Smooth muscle cell (in vitro differentiated cells): ENCODE measurements at regions not wholly inside any gene's neighbourhood (a gene's known extent, or its start where the extent isn't known, plus 50 kb on each side); places are given as distances from the start of the nearest gene placed in this dataset.

ENCODE experiments used
- DNase-seq: peaks from one replicate; lab custom pipeline; 2025; ENCODE audit not compliant: unreplicated experiment; lab: John Stamatoyannopoulos, UW
- H2AFZ ChIP-seq: fragments of 200-600 bp; sonication (generic); 2 replicates; pipeline ENCODE4 v1.6.0; 2016; ENCODE audit warnings: antibody characterized with exemption, low read depth, mild to moderate bottlenecking
- H3F3A ChIP-seq: fragments of 200-600 bp; sonication (generic); 2 replicates; pipeline ENCODE4 v1.6.0; 2017; ENCODE audit warnings: antibody characterized with exemption, low read depth
- H3K27ac ChIP-seq: fragments of 200-600 bp; sonication (generic); 2 replicates; pipeline ENCODE4 v1.5.1; 2016; ENCODE audit warnings: low read depth, mild to moderate bottlenecking
- H3K27me3 ChIP-seq: fragments of 200-600 bp; sonication (generic); 2 replicates; pipeline ENCODE4 v1.6.1; 2016; ENCODE audit warnings: low read depth, mild to moderate bottlenecking
- H3K36me3 ChIP-seq: fragments of 200-600 bp; sonication (generic); 2 replicates; pipeline ENCODE4 v1.5.1; 2016; ENCODE audit warnings: low read depth
- H3K4me1 ChIP-seq: fragments of 200-600 bp; sonication (generic); 2 replicates; pipeline ENCODE4 v1.5.1; 2016; ENCODE audit warnings: low read depth
- H3K4me2 ChIP-seq: fragments of 200-600 bp; sonication (generic); 2 replicates; pipeline ENCODE4 v1.6.0; 2016; ENCODE audit warnings: mild to moderate bottlenecking
- H3K4me3 ChIP-seq: fragments of 200-600 bp; sonication (generic); 2 replicates; pipeline ENCODE4 v1.5.1; 2016; ENCODE audit warnings: mild to moderate bottlenecking
- H3K79me2 ChIP-seq: fragments of 200-600 bp; sonication (generic); 2 replicates; pipeline ENCODE4 v1.6.0; 2016; ENCODE audit warnings: low read depth, mild to moderate bottlenecking
- H3K9ac ChIP-seq: fragments of 200-600 bp; sonication (generic); 2 replicates; pipeline ENCODE4 v1.6.0; 2016; ENCODE audit warnings: low read depth
- H3K9me3 ChIP-seq: fragments of 200-600 bp; sonication (generic); replicated peaks from 2 replicates; pipeline ENCODE4 v1.5.1; 2016; ENCODE audit warnings: low read depth
- H4K20me1 ChIP-seq: fragments of 200-600 bp; sonication (generic); 2 replicates; pipeline ENCODE4 v1.6.0; 2016; ENCODE audit warnings: low read depth
- WGBS: methylation state at CpG from one replicate; pipeline ENCODE4 v1.1.7; 2016; ENCODE audit warnings: low lambda C conversion rate; 5-methylcytosine and 5-hydroxymethylcytosine counted together
- TF ChIP-seq, protein P1 (sequence below): fragments of 200-600 bp; sonication (generic); IDR thresholded peaks from 2 replicates; pipeline ENCODE4 v1.5.1; 2017; ENCODE audit warnings: borderline replicate concordance, mild to moderate bottlenecking, antibody characterized with exemption; ENCODE audit not compliant: insufficient read depth, poor library complexity, severe bottlenecking

DNA sequence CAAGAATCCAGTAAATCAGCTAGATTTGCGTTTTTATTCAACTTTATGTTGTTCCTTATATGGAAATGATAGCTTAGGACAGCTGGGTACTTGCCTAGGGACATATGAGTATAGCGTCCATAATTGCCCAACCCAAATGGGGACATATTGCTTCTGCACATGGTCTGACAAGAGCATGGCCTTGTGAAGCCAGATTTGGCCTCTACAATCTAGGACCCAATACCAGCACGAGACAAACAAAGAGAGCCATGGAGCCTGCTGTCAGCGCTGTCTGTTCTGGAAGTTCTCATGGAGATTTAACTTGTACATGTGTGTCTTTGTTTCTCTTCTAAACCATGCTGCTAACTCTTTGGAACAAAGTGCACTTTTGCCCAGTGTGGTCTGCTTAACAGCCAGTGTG is 240.0 kb upstream of the CAMK1G start:
- no peaks in the 10 kb centered on the region for H3K79me2 ChIP-seq
- TF ChIP-seq, protein P1, sequence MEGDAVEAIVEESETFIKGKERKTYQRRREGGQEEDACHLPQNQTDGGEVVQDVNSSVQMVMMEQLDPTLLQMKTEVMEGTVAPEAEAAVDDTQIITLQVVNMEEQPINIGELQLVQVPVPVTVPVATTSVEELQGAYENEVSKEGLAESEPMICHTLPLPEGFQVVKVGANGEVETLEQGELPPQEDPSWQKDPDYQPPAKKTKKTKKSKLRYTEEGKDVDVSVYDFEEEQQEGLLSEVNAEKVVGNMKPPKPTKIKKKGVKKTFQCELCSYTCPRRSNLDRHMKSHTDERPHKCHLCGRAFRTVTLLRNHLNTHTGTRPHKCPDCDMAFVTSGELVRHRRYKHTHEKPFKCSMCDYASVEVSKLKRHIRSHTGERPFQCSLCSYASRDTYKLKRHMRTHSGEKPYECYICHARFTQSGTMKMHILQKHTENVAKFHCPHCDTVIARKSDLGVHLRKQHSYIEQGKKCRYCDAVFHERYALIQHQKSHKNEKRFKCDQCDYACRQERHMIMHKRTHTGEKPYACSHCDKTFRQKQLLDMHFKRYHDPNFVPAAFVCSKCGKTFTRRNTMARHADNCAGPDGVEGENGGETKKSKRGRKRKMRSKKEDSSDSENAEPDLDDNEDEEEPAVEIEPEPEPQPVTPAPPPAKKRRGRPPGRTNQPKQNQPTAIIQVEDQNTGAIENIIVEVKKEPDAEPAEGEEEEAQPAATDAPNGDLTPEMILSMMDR = no peak
- H3K4me1 ChIP-seq = no peaks in the 10 kb centered on the region
- no peaks in the 10 kb centered on the region for H3F3A ChIP-seq
- DNase-seq = no peak
- no peaks in the 10 kb centered on the region for H3K36me3 ChIP-seq
- H3K27me3 ChIP-seq = no peaks in the 10 kb centered on the region
- H4K20me1 ChIP-seq = no peaks in the 10 kb centered on the region
- no peak overlapping the region for H3K9ac ChIP-seq
- H2AFZ ChIP-seq = peak overlapping the region; percentile 28
- no peak overlapping the region for H3K27ac ChIP-seq
- H3K4me2 ChIP-seq = no peak overlapping the region
- no peak overlapping the region for H3K4me3 ChIP-seq
- 67% methylated on average over 4 of the region's 4 CpGs for WGBS
- H3K9me3 ChIP-seq = no peaks in the 10 kb centered on the region

DNA sequence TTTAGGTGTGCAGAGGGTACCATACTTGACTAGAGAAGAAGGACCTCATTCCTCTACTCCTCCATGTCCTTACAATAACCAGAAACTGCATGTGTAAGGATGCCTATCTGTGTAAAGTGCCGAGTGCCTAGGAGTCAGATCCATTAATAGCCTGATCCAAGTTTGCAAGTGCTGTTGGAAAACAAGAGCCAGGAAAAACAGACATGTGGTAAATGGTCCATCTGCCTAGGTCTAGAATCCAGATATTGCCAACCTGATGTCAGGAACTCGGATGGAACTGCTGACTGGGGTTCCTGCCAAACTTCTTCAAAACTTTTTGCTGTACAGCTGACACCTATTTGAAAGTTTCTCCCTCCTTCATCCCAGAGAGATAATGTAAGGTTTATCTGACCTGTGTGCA is 239.4 kb upstream of the CAMK1G start:
- Histone ChIP-seq H3K79me2 (no peaks in the 10 kb centered on the region), H3F3A (no peaks in the 10 kb centered on the region), H3K4me3 (no peak overlapping the region), H3K4me2 (no peak overlapping the region), H4K20me1 (no peaks in the 10 kb centered on the region), H3K36me3 (no peaks in the 10 kb centered on the region), H3K27me3 (no peaks in the 10 kb centered on the region), H3K9me3 (no peaks in the 10 kb centered on the region), H2AFZ (no peak overlapping the region), H3K9ac (no peak overlapping the region), H3K27ac (no peak overlapping the region), H3K4me1 (peaks cover 2% of the 10 kb centered on the region)
- TF ChIP-seq, protein P1 = no peak
- no peak for DNase-seq
- WGBS = 90% methylated on average over 2 of the region's 2 CpGs

DNA sequence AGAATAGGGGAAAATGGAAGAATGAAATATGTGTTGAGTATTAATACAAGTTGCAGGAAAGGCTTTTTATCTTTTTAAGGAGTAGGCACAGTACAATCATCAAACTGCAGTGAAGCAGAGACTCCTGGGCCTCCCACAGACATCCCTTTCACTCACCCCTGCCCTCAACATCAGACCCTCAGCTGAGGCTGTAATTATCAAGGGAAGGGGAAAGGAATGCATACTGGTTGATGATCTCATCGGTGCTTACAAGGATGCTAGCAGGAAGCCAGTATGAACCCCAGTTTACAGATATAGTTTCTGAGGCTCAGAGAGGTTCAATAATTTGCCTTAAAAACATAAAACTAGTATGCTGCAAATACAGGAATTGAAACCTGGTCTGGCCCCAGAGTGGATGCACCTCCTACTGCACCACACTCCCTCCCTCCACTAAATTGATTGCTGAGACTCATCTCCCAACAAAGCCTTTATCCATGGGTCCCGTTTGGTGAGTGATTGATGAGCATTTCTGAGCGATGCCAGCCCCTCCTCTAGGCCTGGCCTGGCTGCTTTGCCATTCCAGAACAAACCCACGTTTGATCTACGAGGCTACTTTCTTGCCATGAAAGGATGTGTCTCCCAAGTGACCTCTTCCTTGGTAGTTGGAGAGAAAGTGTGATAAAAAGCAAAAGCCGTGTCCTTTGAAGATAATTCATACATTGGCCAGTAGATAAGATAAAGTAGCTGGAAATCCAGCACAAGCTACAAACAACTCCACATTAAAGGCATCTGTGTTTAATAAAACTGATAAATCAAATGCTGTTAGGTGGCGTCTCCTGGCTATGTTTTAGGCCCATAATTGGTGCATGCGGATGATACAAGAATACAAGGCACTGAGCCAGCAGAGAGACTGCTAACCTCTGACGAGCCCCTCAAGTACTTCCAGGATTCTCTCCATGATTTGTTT is 233.9 kb upstream of the CAMK1G start:
- no peak overlapping the region for H3K4me3 ChIP-seq
- peaks cover 14% of the 10 kb centered on the region for H3K4me1 ChIP-seq
- TF ChIP-seq, protein P1 = no peak
- no peaks in the 10 kb centered on the region for H3K27me3 ChIP-seq
- H4K20me1 ChIP-seq = no peaks in the 10 kb centered on the region
- DNase-seq = no peak
- no peaks in the 10 kb centered on the region for H3K79me2 ChIP-seq
- peak overlapping the region; percentile 10 for H3K27ac ChIP-seq
- WGBS = 16% methylated on average over 9 of the region's 9 CpGs
- peaks cover 10% of the 10 kb centered on the region for H3F3A ChIP-seq
- H3K36me3 ChIP-seq = no peaks in the 10 kb centered on the region
- peak overlapping the region; percentile 23 for H2AFZ ChIP-seq
- peak overlapping the region; percentile 40 for H3K4me2 ChIP-seq
- no peaks in the 10 kb centered on the region for H3K9me3 ChIP-seq
- H3K9ac ChIP-seq = no peak overlapping the region
